ENCODE measurements at regions not wholly inside any gene's neighbourhood (a gene's known extent, or its start where the extent isn't known, plus 50 kb on each side); places are given as distances from the start of the nearest gene placed in this dataset.
A peak's percentile ranks its signal among the peaks of the same experiment; 100 is the strongest.

DNA sequence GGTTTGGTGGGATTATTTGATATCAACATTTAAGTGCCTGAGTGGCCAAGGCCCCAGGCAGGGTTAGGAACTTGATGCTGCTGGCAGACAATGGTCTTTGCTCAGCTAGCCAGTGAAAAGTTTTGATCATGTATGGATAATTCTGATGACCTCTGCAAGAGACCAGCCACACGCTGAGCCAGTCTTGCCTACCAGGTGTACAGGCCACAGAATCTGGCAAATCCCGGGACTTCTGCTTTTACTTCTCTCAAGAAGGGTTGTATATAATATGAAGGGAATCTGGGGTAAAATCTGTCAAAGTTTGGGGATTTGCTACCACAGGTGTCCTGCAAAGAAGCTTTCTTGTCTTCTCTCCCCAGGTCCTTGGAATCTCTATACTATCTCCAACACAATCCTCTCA is 331.4 kb upstream of the GOLIM4 start:
- 66 to 81% methylated on average over 2 of the region's 2 CpGs for WGBS, 2 donors
- Histone ChIP-seq H3K4me3 (no peak overlapping the region), H3K9me3 (ENCODE audit: control insufficient read depth in 4 of 4, insufficient read depth in 3 of 4, low read length in 3 of 4) (no peaks in the 10 kb centered on the region), H3K27me3 (ENCODE audit: control insufficient read depth in 3 of 3, insufficient read depth in 3 of 3, low read length in 2 of 3) (no peaks in the 10 kb centered on the region), H3K4me1 (ENCODE audit: control insufficient read depth in 5 of 5, insufficient read depth in 5 of 5, low read length in 5 of 5) (peaks cover 0 to 21% (median 2%) of the 10 kb centered on the region in 5 donors), H3K9ac (ENCODE audit: insufficient read depth in 1 of 2, low read length in 2 of 2) (no peak overlapping the region), H3K36me3 (ENCODE audit: control insufficient read depth in 4 of 4, insufficient read depth in 4 of 4, low read length in 4 of 4) (no peaks in the 10 kb centered on the region), H3K27ac (ENCODE audit: low read depth in 1 of 2, low read length in 1 of 2) (no peak overlapping the region)
- TF ChIP-seq, protein P1, sequence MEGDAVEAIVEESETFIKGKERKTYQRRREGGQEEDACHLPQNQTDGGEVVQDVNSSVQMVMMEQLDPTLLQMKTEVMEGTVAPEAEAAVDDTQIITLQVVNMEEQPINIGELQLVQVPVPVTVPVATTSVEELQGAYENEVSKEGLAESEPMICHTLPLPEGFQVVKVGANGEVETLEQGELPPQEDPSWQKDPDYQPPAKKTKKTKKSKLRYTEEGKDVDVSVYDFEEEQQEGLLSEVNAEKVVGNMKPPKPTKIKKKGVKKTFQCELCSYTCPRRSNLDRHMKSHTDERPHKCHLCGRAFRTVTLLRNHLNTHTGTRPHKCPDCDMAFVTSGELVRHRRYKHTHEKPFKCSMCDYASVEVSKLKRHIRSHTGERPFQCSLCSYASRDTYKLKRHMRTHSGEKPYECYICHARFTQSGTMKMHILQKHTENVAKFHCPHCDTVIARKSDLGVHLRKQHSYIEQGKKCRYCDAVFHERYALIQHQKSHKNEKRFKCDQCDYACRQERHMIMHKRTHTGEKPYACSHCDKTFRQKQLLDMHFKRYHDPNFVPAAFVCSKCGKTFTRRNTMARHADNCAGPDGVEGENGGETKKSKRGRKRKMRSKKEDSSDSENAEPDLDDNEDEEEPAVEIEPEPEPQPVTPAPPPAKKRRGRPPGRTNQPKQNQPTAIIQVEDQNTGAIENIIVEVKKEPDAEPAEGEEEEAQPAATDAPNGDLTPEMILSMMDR (IDR thresholded peaks at IDR 0.05; ENCODE audit: control extremely low read depth, extremely low read depth) = no peak
- DNase-seq (no peak), ATAC-seq (ENCODE audit: insufficient read depth, low FRiP score) (no peak)

DNA sequence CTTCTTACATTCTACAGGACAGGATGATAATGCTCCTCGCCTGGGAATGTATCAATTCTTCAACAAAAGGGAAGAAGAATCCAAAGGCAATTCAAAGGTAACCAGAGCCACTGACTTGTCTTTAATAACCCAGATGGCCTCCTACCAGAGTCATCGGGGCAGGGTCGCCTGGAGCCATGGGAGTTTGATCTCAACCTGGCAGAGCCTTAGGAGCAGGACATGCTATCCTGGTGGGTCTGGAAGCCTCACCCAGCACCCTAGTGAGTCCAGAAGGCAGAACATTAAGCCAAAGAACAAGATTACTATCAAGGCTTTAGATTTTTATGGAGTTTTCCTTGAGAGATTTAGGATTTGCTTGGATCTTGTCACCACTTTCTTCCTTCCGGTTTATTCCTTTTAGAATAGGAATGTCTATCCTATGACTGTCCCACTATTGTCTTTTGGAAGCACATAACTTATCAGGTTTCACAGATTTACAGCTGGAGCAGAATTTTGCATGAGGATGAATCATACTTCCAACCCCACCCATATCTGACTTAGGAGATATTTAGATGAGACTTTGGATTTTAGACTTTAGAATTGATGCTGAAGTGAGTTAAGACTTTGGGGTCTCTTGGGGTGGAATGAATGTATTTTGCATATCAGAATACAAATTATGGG is 330.3 kb upstream of the GOLIM4 start:
- Histone ChIP-seq H3K27me3 (ENCODE audit: control insufficient read depth in 3 of 3, insufficient read depth in 3 of 3, low read length in 2 of 3) (no peaks in the 10 kb centered on the region), H3K27ac (ENCODE audit: low read depth in 1 of 2, low read length in 1 of 2) (no peak overlapping the region), H3K9me3 (ENCODE audit: control insufficient read depth in 4 of 4, insufficient read depth in 3 of 4, low read length in 3 of 4) (no peaks in the 10 kb centered on the region), H3K9ac (ENCODE audit: insufficient read depth in 1 of 2, low read length in 2 of 2) (no peak overlapping the region), H3K4me3 (no peak overlapping the region), H3K4me1 (ENCODE audit: control insufficient read depth in 5 of 5, insufficient read depth in 5 of 5, low read length in 5 of 5) (peaks cover 0 to 21% (median 2%) of the 10 kb centered on the region in 5 donors), H3K36me3 (ENCODE audit: control insufficient read depth in 4 of 4, insufficient read depth in 4 of 4, low read length in 4 of 4) (no peaks in the 10 kb centered on the region)
- no peak for DNase-seq
- WGBS, 2 donors = 92 to 96% methylated on average over 4 of the region's 4 CpGs
- TF ChIP-seq, protein P1 (IDR thresholded peaks at IDR 0.05; ENCODE audit: control extremely low read depth, extremely low read depth) = no peak
- no peak for ATAC-seq (ENCODE audit: insufficient read depth, low FRiP score)

DNA sequence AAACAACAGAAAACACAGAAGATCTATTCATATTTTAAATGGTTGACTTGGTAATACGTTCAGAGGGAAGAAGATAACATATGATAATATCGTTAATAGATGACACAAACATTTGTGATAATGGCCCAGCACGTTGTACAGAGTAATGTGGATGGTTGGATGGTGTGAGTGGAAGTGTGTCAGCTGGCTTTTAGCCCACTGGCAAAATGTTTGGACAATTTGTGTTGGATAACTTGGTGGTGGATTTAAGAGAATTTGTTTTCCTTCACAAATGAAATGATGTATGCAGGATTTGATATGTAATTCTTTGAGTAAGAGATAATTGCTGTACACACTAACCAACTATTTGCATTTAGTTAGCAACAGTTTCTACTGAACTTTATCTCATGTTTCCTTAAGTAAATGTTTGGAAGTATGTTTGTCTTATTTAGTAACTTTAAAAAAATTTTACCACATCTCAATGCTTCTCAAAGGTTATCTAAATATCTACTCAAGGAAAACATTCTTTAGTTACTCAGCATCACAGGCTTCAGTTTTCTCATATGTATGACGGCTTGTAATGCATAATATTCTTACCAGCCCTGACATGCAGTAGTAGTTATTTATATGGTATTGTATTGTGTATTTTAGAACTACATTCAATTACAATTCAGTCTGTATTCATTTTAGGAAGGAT is 328.5 kb upstream of the GOLIM4 start:
- Histone ChIP-seq H3K27me3 (ENCODE audit: control insufficient read depth in 3 of 3, insufficient read depth in 3 of 3, low read length in 2 of 3) (no peaks in the 10 kb centered on the region), H3K9me3 (ENCODE audit: control insufficient read depth in 4 of 4, insufficient read depth in 3 of 4, low read length in 3 of 4) (no peaks in the 10 kb centered on the region), H3K36me3 (ENCODE audit: control insufficient read depth in 4 of 4, insufficient read depth in 4 of 4, low read length in 4 of 4) (no peaks in the 10 kb centered on the region), H3K27ac (ENCODE audit: low read depth in 1 of 2, low read length in 1 of 2) (no peak overlapping the region), H3K4me3 (no peak overlapping the region), H3K4me1 (ENCODE audit: control insufficient read depth in 5 of 5, insufficient read depth in 5 of 5, low read length in 5 of 5) (peaks cover 0 to 21% (median 2%) of the 10 kb centered on the region in 5 donors), H3K9ac (ENCODE audit: insufficient read depth in 1 of 2, low read length in 2 of 2) (no peak overlapping the region)
- TF ChIP-seq, protein P1 (IDR thresholded peaks at IDR 0.05; ENCODE audit: control extremely low read depth, extremely low read depth) = no peak
- DNase-seq (peak in 2 of 3 donors; percentile 34 to 46), ATAC-seq (ENCODE audit: insufficient read depth, low FRiP score) (no peak)
- 53 to 77% methylated on average over 4 of the region's 4 CpGs for WGBS, 2 donors
